GM23338 (cell line): ENCODE measurements at regions not wholly inside any gene's neighbourhood (a gene's known extent, or its start where the extent isn't known, plus 50 kb on each side); places are given as distances from the start of the nearest gene placed in this dataset.
"Not testable (repeated sequence)": the region's sequence is repeated elsewhere in the genome, so short reads cannot be mapped to it uniquely, and the experiment has no call there.

ENCODE experiments used
- CTCF ChIP-seq, 2 experiments: fragments of 200-600 bp in 1 of 2; sonication (generic) in 1 of 2; conservative IDR thresholded peaks; 2 replicates each; pipeline versions ENCODE4 v1.5.1 to v1.6.1; 2016 to 2017; ENCODE audit warnings: antibody characterized with exemption in 2 of 2, low read depth in 2 of 2, mild to moderate bottlenecking in 2 of 2, moderate library complexity in 1 of 2
- EZH2 ChIP-seq: fragments of 200-600 bp; sonication (generic); IDR thresholded peaks from one replicate; pipeline ENCODE4 v1.8.0; 2017; ENCODE audit warnings: antibody characterized with exemption, mild to moderate bottlenecking, low read depth; ENCODE audit not compliant: unreplicated experiment
- EZH2phosphoT487 ChIP-seq: fragments of 200-600 bp; sonication (generic); IDR thresholded peaks from one replicate; pipeline ENCODE4 v1.8.1; 2018; ENCODE audit warnings: antibody characterized with exemption; ENCODE audit not compliant: unreplicated experiment
- POLR2AphosphoS5 ChIP-seq: IDR thresholded peaks from 2 replicates; pipeline ENCODE4 v1.6.1; 2016; ENCODE audit warnings: antibody characterized with exemption, low read depth
- STAT1 ChIP-seq: IDR thresholded peaks from one replicate; pipeline ENCODE4 v1.6.1; 2016; ENCODE audit warnings: antibody characterized with exemption; ENCODE audit not compliant: unreplicated experiment

GRCh38 chr1:120508351-120508750 lies 93.5 kb downstream of the NBPF8 start:
- TF ChIP-seq CTCF (conservative IDR thresholded peaks at IDR 0.05; ENCODE audit: low read depth in 2 of 2); EZH2; STAT1; POLR2AphosphoS5; EZH2phosphoT487: not testable (repeated sequence)
